ENCODE measurements at regions not wholly inside any gene's neighbourhood (a gene's known extent, or its start where the extent isn't known, plus 50 kb on each side); places are given as distances from the start of the nearest gene placed in this dataset.

- no peak for TF ChIP-seq CTCF (IDR thresholded peaks at IDR 0.05; ENCODE audit: low read depth, low read length)
- TF ChIP-seq EZH2phosphoT487 (IDR thresholded peaks at IDR 0.05; ENCODE audit: low read depth): no peak
- no peaks in the 10 kb centered on the region for H4K20me1 ChIP-seq (ENCODE audit: insufficient read depth, low read length)
- H3K4me3 ChIP-seq (ENCODE audit: low read length): no peak overlapping the region
- H3K27me3 ChIP-seq (ENCODE audit: low read depth, low read length): no peaks in the 10 kb centered on the region
- no peak overlapping the region for H2AFZ ChIP-seq (ENCODE audit: low read depth, low read length)
- H3K9me3 ChIP-seq (ENCODE audit: insufficient read depth, low read length): no peaks in the 10 kb centered on the region
- no peak overlapping the region for H3K9ac ChIP-seq (ENCODE audit: low read length)
- no peak overlapping the region for H3K27ac ChIP-seq (ENCODE audit: low read length)
- H3K79me2 ChIP-seq (ENCODE audit: low read length): no peaks in the 10 kb centered on the region
- peaks cover 5% of the 10 kb centered on the region for H3K4me1 ChIP-seq (ENCODE audit: low read length)
- H3K36me3 ChIP-seq (replicated peaks; ENCODE audit: low read depth, low read length): no peaks in the 10 kb centered on the region
- H3K4me2 ChIP-seq (ENCODE audit: low read length): no peak overlapping the region
These were observed 306.6 kb upstream of the ATP2B1 start for GRCh38 chr12:90015228-90015627.

DNA sequence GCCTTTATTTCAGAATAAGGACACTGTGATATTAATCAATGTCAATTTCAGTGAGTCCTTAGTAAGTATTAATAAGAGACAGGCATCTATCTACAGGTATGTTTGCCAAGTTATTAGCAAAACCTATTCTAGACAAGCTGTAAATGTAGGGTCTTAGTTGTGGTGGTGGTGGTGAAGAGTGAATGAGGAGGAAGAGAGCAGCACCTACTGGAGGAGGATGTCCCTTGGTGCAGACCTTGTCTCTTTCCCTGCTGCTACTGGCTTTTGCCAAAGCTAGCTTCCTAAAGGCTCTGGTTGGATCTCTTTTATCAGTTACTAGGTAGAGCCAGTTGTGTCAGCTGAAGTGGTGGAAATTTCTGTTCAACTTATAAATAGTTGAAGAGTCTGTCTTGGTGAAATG lies 304.8 kb upstream of the ATP2B1 start:
- TF ChIP-seq EZH2phosphoT487 (IDR thresholded peaks at IDR 0.05; ENCODE audit: low read depth) (no peak), CTCF (IDR thresholded peaks at IDR 0.05; ENCODE audit: low read depth, low read length) (peak; percentile 72)
- Histone ChIP-seq H3K36me3 (replicated peaks; ENCODE audit: low read depth, low read length) (no peaks in the 10 kb centered on the region), H4K20me1 (ENCODE audit: insufficient read depth, low read length) (no peaks in the 10 kb centered on the region), H3K4me1 (ENCODE audit: low read length) (peaks cover 5% of the 10 kb centered on the region), H3K4me2 (ENCODE audit: low read length) (no peak overlapping the region), H3K9ac (ENCODE audit: low read length) (no peak overlapping the region), H3K9me3 (ENCODE audit: insufficient read depth, low read length) (no peaks in the 10 kb centered on the region), H3K27me3 (ENCODE audit: low read depth, low read length) (no peaks in the 10 kb centered on the region), H3K27ac (ENCODE audit: low read length) (no peak overlapping the region), H3K79me2 (ENCODE audit: low read length) (no peaks in the 10 kb centered on the region), H3K4me3 (ENCODE audit: low read length) (no peak overlapping the region), H2AFZ (ENCODE audit: low read depth, low read length) (no peak overlapping the region)

DNA sequence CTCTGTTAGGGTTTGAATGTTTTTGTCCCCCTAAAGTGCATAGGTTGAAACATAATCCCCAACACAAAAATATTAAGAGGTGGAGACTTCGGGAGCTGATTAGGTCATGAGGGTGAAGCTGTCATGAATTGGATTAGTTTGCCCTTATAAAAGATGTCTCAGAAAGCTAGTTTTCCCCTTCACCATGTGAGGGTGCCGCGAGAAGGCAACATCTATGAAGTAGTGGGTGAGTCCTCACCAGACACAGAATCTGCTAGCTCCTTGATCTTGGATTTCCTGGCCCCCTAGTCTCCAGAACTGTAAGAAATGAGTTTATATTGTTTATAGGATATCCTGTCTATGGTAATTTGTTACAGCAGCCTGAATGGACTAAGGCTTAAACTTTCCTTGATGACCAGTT lies 301.5 kb upstream of the ATP2B1 start:
- Histone ChIP-seq H3K9ac (ENCODE audit: low read length) (no peak overlapping the region), H3K27ac (ENCODE audit: low read length) (no peak overlapping the region)
- TF ChIP-seq CTCF (IDR thresholded peaks at IDR 0.05; ENCODE audit: low read depth, low read length): no peak
- TF ChIP-seq EZH2phosphoT487 (IDR thresholded peaks at IDR 0.05; ENCODE audit: low read depth): no peak

GRCh38 chr12:90008277-90008676 lies 299.6 kb upstream of the ATP2B1 start:
- H3K4me3 ChIP-seq (ENCODE audit: low read length): no peak overlapping the region
- no peak for TF ChIP-seq EZH2phosphoT487 (IDR thresholded peaks at IDR 0.05; ENCODE audit: low read depth)
- no peak for TF ChIP-seq CTCF (IDR thresholded peaks at IDR 0.05; ENCODE audit: low read depth, low read length)
- no peak overlapping the region for H3K4me2 ChIP-seq (ENCODE audit: low read length)
- H2AFZ ChIP-seq (ENCODE audit: low read depth, low read length): no peak overlapping the region
- no peak overlapping the region for H3K9ac ChIP-seq (ENCODE audit: low read length)
- peaks cover 30% of the 10 kb centered on the region for H3K4me1 ChIP-seq (ENCODE audit: low read length)
- H3K36me3 ChIP-seq (replicated peaks; ENCODE audit: low read depth, low read length): no peaks in the 10 kb centered on the region
- H3K79me2 ChIP-seq (ENCODE audit: low read length): no peaks in the 10 kb centered on the region
- no peak overlapping the region for H3K27ac ChIP-seq (ENCODE audit: low read length)
- H4K20me1 ChIP-seq (ENCODE audit: insufficient read depth, low read length): no peaks in the 10 kb centered on the region
- no peaks in the 10 kb centered on the region for H3K27me3 ChIP-seq (ENCODE audit: low read depth, low read length)
- no peaks in the 10 kb centered on the region for H3K9me3 ChIP-seq (ENCODE audit: insufficient read depth, low read length)

More for the DNA sequence above, 301.5 kb upstream of the ATP2B1 start:
- Histone ChIP-seq H3K4me2 (ENCODE audit: low read length) (no peak overlapping the region), H3K4me1 (ENCODE audit: low read length) (peaks cover 13% of the 10 kb centered on the region), H3K4me3 (ENCODE audit: low read length) (no peak overlapping the region), H3K36me3 (replicated peaks; ENCODE audit: low read depth, low read length) (no peaks in the 10 kb centered on the region), H3K79me2 (ENCODE audit: low read length) (no peaks in the 10 kb centered on the region), H4K20me1 (ENCODE audit: insufficient read depth, low read length) (no peaks in the 10 kb centered on the region), H3K27me3 (ENCODE audit: low read depth, low read length) (no peaks in the 10 kb centered on the region), H3K9me3 (ENCODE audit: insufficient read depth, low read length) (no peaks in the 10 kb centered on the region), H2AFZ (ENCODE audit: low read depth, low read length) (no peak overlapping the region)
